Tibial nerve (tissue), 4 donors: ENCODE measurements at regions not wholly inside any gene's neighbourhood (a gene's known extent, or its start where the extent isn't known, plus 50 kb on each side); places are given as distances from the start of the nearest gene placed in this dataset.

Experiments used
- DNase-seq, 2 donors: peaks; one replicate each; pipeline ENCODE4 v3.0.0-alpha.2; 2019; ENCODE audit warnings: low spot score in 2 of 2
- H3K27ac ChIP-seq, 4 donors: fragments of 200-600 bp; sonication (generic) in 3 of 4; one replicate each; pipeline ENCODE4 v1.5.1; 2017 to 2019; ENCODE audit warnings: mild to moderate bottlenecking in 1 of 4
- H3K27me3 ChIP-seq, 2 donors: fragments of 200-600 bp; sonication (generic) in 1 of 2; one replicate each; pipeline versions ENCODE4 v1.5.1 to v1.6.0; 2017 to 2019
- H3K36me3 ChIP-seq, 3 donors: fragments of 200-600 bp; sonication (generic); one replicate each; pipeline ENCODE4 v1.5.1; 2018 to 2019
- H3K4me1 ChIP-seq, 4 donors: fragments of 200-600 bp; sonication (generic) in 3 of 4; one replicate each; pipeline ENCODE4 v1.5.1; 2017 to 2019
- H3K4me3 ChIP-seq, 4 donors: fragments of 200-600 bp; sonication (generic) in 3 of 4; one replicate each; pipeline ENCODE4 v1.5.1; 2017 to 2019; ENCODE audit warnings: mild to moderate bottlenecking in 1 of 4, moderate library complexity in 1 of 4
- H3K9me3 ChIP-seq, 4 donors: fragments of 200-600 bp; sonication (generic) in 3 of 4; one replicate each; pipeline ENCODE4 v1.5.1; 2017 to 2019
- CTCF ChIP-seq, 5 experiments: fragments of 200-600 bp in 3 of 5; fragments of 450-650 bp in 2 of 5; sonication (generic) in 3 of 5; IDR thresholded peaks; one replicate each; pipeline ENCODE4 v1.5.1; 2016 to 2019; ENCODE audit warnings: antibody characterized with exemption in 5 of 5, mild to moderate bottlenecking in 3 of 5, moderate library complexity in 2 of 5
- EP300 ChIP-seq, 2 donors: sonication (generic); formaldehyde crosslinking; IDR thresholded peaks; one replicate each; pipeline ENCODE4 v1.6.1; 2017; ENCODE audit warnings: antibody characterized with exemption in 2 of 2, mild to moderate bottlenecking in 1 of 2
- POLR2A ChIP-seq, 2 donors: fragments of 450-650 bp; IDR thresholded peaks; one replicate each; pipeline ENCODE4 v1.6.1; 2017; ENCODE audit warnings: antibody characterized with exemption in 2 of 2, mild to moderate bottlenecking in 2 of 2, moderate library complexity in 2 of 2
- WGBS, 2 donors: methylation state at CpG; one replicate each; pipeline ENCODE4 v1.1.5; 2018; 5-methylcytosine and 5-hydroxymethylcytosine counted together

- no peak for DNase-seq
- TF ChIP-seq POLR2A (IDR thresholded peaks at IDR 0.05) (no peak), CTCF (IDR thresholded peaks at IDR 0.05) (no peak)
- Histone ChIP-seq H3K4me3 (no peak overlapping the region), H3K36me3 (no peaks in the 10 kb centered on the region), H3K27me3 (no peaks in the 10 kb centered on the region), H3K4me1 (no peaks in the 10 kb centered on the region), H3K9me3 (no peaks in the 10 kb centered on the region), H3K27ac (no peak overlapping the region)
- 89 to 96% methylated on average over 1 of the region's 1 CpG for WGBS, 2 donors
These were observed 1380.1 kb upstream of the NUDT12 start for GRCh38 chr5:104942735-104943134.

- Histone ChIP-seq H3K4me1 (no peaks in the 10 kb centered on the region), H3K27me3 (no peaks in the 10 kb centered on the region), H3K4me3 (no peak overlapping the region), H3K9me3 (no peaks in the 10 kb centered on the region), H3K27ac (no peak overlapping the region), H3K36me3 (no peaks in the 10 kb centered on the region)
- 86 to 87% methylated on average over 2 of the region's 2 CpGs for WGBS, 2 donors
- no peak for DNase-seq
- no peak for TF ChIP-seq CTCF (IDR thresholded peaks at IDR 0.05)
- no peak for TF ChIP-seq POLR2A (IDR thresholded peaks at IDR 0.05)
- no peak for TF ChIP-seq EP300 (IDR thresholded peaks at IDR 0.05)
These were observed 1378.5 kb upstream of the NUDT12 start for GRCh38 chr5:104941030-104941645.

GRCh38 chr5:104937598-104937997 lies 1375.0 kb upstream of the NUDT12 start:
- no peak for DNase-seq
- Histone ChIP-seq H3K36me3 (no peaks in the 10 kb centered on the region), H3K27ac (no peak overlapping the region), H3K9me3 (no peaks in the 10 kb centered on the region), H3K27me3 (no peaks in the 10 kb centered on the region), H3K4me1 (no peaks in the 10 kb centered on the region), H3K4me3 (no peak overlapping the region)
- WGBS, 2 donors: 92 to 96% methylated on average over 1 of the region's 1 CpG
- TF ChIP-seq POLR2A (IDR thresholded peaks at IDR 0.05) (no peak), CTCF (IDR thresholded peaks at IDR 0.05) (no peak), EP300 (IDR thresholded peaks at IDR 0.05) (no peak)

- no peaks in the 10 kb centered on the region for H3K4me1 ChIP-seq
- peaks cover 0 to 7% (median 0%) of the 10 kb centered on the region in 4 donors for H3K9me3 ChIP-seq
- WGBS, 2 donors: 95 to 96% methylated on average over 2 of the region's 2 CpGs
These were observed 1369.8 kb upstream of the NUDT12 start for GRCh38 chr5:104932431-104932830.

More at GRCh38 chr5:104932431-104932830, 1369.8 kb upstream of the NUDT12 start:
- Histone ChIP-seq H3K36me3 (no peaks in the 10 kb centered on the region), H3K4me3 (no peak overlapping the region), H3K27me3 (no peaks in the 10 kb centered on the region), H3K27ac (no peak overlapping the region)
- no peak for DNase-seq
- TF ChIP-seq EP300 (IDR thresholded peaks at IDR 0.05): no peak
- TF ChIP-seq CTCF (IDR thresholded peaks at IDR 0.05): no peak
- no peak for TF ChIP-seq POLR2A (IDR thresholded peaks at IDR 0.05)
